ENCODE measurements at regions not wholly inside any gene's neighbourhood (a gene's known extent, or its start where the extent isn't known, plus 50 kb on each side); places are given as distances from the start of the nearest gene placed in this dataset.

- POLR2A ChIA-PET: no interaction called here
- H3K9me3 ChIP-seq (ENCODE audit: control insufficient read depth, insufficient read depth, low read depth, low read length): no peaks in the 10 kb centered on the region
- no peak overlapping the region for H3K4me3 ChIP-seq (ENCODE audit: low read depth, low read length)
- H3K4me1 ChIP-seq (ENCODE audit: control insufficient read depth, insufficient read depth, low read length): no peaks in the 10 kb centered on the region
- CTCF ChIA-PET: interaction anchor here (0.5 kb wide), 1 partner anchor 20 kb away, joined by 3 read pairs; no protein-coding TSS in a partner anchor
- H3K27ac ChIP-seq (ENCODE audit: extremely low read depth, low read depth, low read length): no peak overlapping the region
- no peak for TF ChIP-seq ZNF768 (tag by site-specific recombination; IDR thresholded peaks at IDR 0.05)
- H3K36me3 ChIP-seq (ENCODE audit: control insufficient read depth in 2 of 2, insufficient read depth in 1 of 2, low read length in 2 of 2): no peaks in the 10 kb centered on the region
Observed at GRCh38 chr12:42977451-42978230, 388.1 kb upstream of the PRICKLE1 start.

- Histone ChIP-seq H3K27ac (ENCODE audit: extremely low read depth, low read depth, low read length) (no peak overlapping the region), H3K36me3 (ENCODE audit: control insufficient read depth in 2 of 2, insufficient read depth in 1 of 2, low read length in 2 of 2) (no peaks in the 10 kb centered on the region), H3K4me3 (ENCODE audit: low read depth, low read length) (no peak overlapping the region), H3K4me1 (ENCODE audit: control insufficient read depth, insufficient read depth, low read length) (no peaks in the 10 kb centered on the region), H3K9me3 (ENCODE audit: control insufficient read depth, insufficient read depth, low read depth, low read length) (0 out of 2 replicates have a peak, but pooled peaks cover 2% of the 10 kb centered on the region)
- no peak for TF ChIP-seq PRDM4 (tag by site-specific recombination; IDR thresholded peaks at IDR 0.05)
- TF ChIP-seq ZNF585B (tag by site-specific recombination; IDR thresholded peaks at IDR 0.05): no peak
- no peak for TF ChIP-seq HOXC10 (CRISPR knock-in tag; IDR thresholded peaks at IDR 0.05)
- no peak for TF ChIP-seq ZNF138 (tag by site-specific recombination; IDR thresholded peaks at IDR 0.05; ENCODE audit: borderline replicate concordance)
- no peak for TF ChIP-seq ZNF776 (tag by site-specific recombination; IDR thresholded peaks at IDR 0.05; ENCODE audit: borderline replicate concordance)
- TF ChIP-seq ZNF530 (tag by site-specific recombination; IDR thresholded peaks at IDR 0.05; ENCODE audit: low read depth): no peak
- no peak for TF ChIP-seq YY2 (tag by site-specific recombination; IDR thresholded peaks at IDR 0.05)
- no peak for TF ChIP-seq ZFP69B (tag by site-specific recombination; IDR thresholded peaks at IDR 0.05)
- no peak for TF ChIP-seq ZNF664 (tag by site-specific recombination; IDR thresholded peaks at IDR 0.05)
- CTCF ChIA-PET: interaction anchor here (0.6 kb wide), 2 partner anchors 78 to 118 kb away, joined by 3 to 4 read pairs; no protein-coding TSS in a partner anchor
- POLR2A ChIA-PET: no interaction called here
Observed at GRCh38 chr12:42976620-42977019, 387.1 kb upstream of the PRICKLE1 start.

- Histone ChIP-seq H3K4me1 (ENCODE audit: control insufficient read depth, insufficient read depth, low read length) (no peaks in the 10 kb centered on the region), H3K4me3 (ENCODE audit: low read depth, low read length) (no peak overlapping the region), H3K27ac (ENCODE audit: extremely low read depth, low read depth, low read length) (no peak overlapping the region), H3K36me3 (ENCODE audit: control insufficient read depth in 2 of 2, insufficient read depth in 1 of 2, low read length in 2 of 2) (no peaks in the 10 kb centered on the region), H3K9me3 (ENCODE audit: control insufficient read depth, insufficient read depth, low read depth, low read length) (0 out of 2 replicates have a peak, but pooled peaks cover 2% of the 10 kb centered on the region)
- POLR2A ChIA-PET: no interaction called here
- CTCF ChIA-PET: interaction anchor here (0.6 kb wide), 1 partner anchor 79 kb away, joined by 3 read pairs; no protein-coding TSS in a partner anchor
- TF ChIP-seq ZNF501 (tag by site-specific recombination; IDR thresholded peaks at IDR 0.05): no peak
- TF ChIP-seq ZNF362 (tag by site-specific recombination; IDR thresholded peaks at IDR 0.05): no peak
- TF ChIP-seq TSHZ1 (tag by site-specific recombination; IDR thresholded peaks at IDR 0.05; ENCODE audit: borderline replicate concordance): no peak
- TF ChIP-seq ZNF423 (tag by site-specific recombination; IDR thresholded peaks at IDR 0.05): no peak
- TF ChIP-seq ZSCAN30 (tag by site-specific recombination; IDR thresholded peaks at IDR 0.05): no peak
- no peak for TF ChIP-seq ZNF776 (tag by site-specific recombination; IDR thresholded peaks at IDR 0.05; ENCODE audit: borderline replicate concordance)
- TF ChIP-seq ZNF121 (tag by site-specific recombination; IDR thresholded peaks at IDR 0.05): no peak
- no peak for TF ChIP-seq ZNF311 (tag by site-specific recombination; IDR thresholded peaks at IDR 0.05; ENCODE audit: borderline replicate concordance)
- no peak for TF ChIP-seq KLF9 (tag by site-specific recombination; IDR thresholded peaks at IDR 0.05; ENCODE audit: low read depth)
- TF ChIP-seq PRDM6 (tag by site-specific recombination; IDR thresholded peaks at IDR 0.05): no peak
- TF ChIP-seq TRIM28 (IDR thresholded peaks at IDR 0.05; ENCODE audit: borderline replicate concordance, low read length): no peak
- no peak for TF ChIP-seq BCL11B (tag by site-specific recombination; IDR thresholded peaks at IDR 0.05; ENCODE audit: low read depth)
- no peak for TF ChIP-seq ZNF114 (tag by site-specific recombination; IDR thresholded peaks at IDR 0.05)
- no peak for TF ChIP-seq ZNF221 (tag by site-specific recombination; IDR thresholded peaks at IDR 0.05; ENCODE audit: borderline replicate concordance)
Observed at GRCh38 chr12:42976122-42976521, 386.6 kb upstream of the PRICKLE1 start.
